ENCODE measurements at regions not wholly inside any gene's neighbourhood (a gene's known extent, or its start where the extent isn't known, plus 50 kb on each side); places are given as distances from the start of the nearest gene placed in this dataset.

GRCh38 chr4:11730545-11730944, 301.9 kb upstream of the HS3ST1 start:
- Histone ChIP-seq H3K27me3 (ENCODE audit: control insufficient read depth, insufficient read depth, low read length) (no peaks in the 10 kb centered on the region), H3K4me2 (ENCODE audit: low read length) (no peak overlapping the region), H3K4me1 (ENCODE audit: control insufficient read depth, insufficient read depth, low read length) (no peaks in the 10 kb centered on the region), H3K9ac (ENCODE audit: low read depth, low read length) (no peak overlapping the region), H3K36me3 (ENCODE audit: insufficient read depth, low read length) (no peaks in the 10 kb centered on the region), H3K9me3 (replicated peaks; ENCODE audit: low read length) (no peaks in the 10 kb centered on the region), H3K4me3 (ENCODE audit: low read length) (no peak overlapping the region)

- Histone ChIP-seq H3K4me3 (ENCODE audit: low read length) (no peak overlapping the region), H3K27me3 (ENCODE audit: control insufficient read depth, insufficient read depth, low read length) (no peaks in the 10 kb centered on the region), H3K4me2 (ENCODE audit: low read length) (no peak overlapping the region), H3K36me3 (ENCODE audit: insufficient read depth, low read length) (no peaks in the 10 kb centered on the region), H3K4me1 (ENCODE audit: control insufficient read depth, insufficient read depth, low read length) (peaks cover under 1% of the 10 kb centered on the region), H3K9me3 (replicated peaks; ENCODE audit: low read length) (no peaks in the 10 kb centered on the region), H3K9ac (ENCODE audit: low read depth, low read length) (no peak overlapping the region)
Measured at GRCh38 chr4:11729548-11729947, 300.9 kb upstream of the HS3ST1 start.

- H3K4me1 ChIP-seq (ENCODE audit: control insufficient read depth, insufficient read depth, low read length): peaks cover 6% of the 10 kb centered on the region
Measured at GRCh38 chr4:11727903-11728564, 299.3 kb upstream of the HS3ST1 start.

GRCh38 chr4:11724731-11725130, 296.0 kb upstream of the HS3ST1 start:
- H3K9ac ChIP-seq (ENCODE audit: low read depth, low read length): no peak overlapping the region
- no peak overlapping the region for H3K4me2 ChIP-seq (ENCODE audit: low read length)
- H3K36me3 ChIP-seq (ENCODE audit: insufficient read depth, low read length): no peaks in the 10 kb centered on the region
- H3K4me3 ChIP-seq (ENCODE audit: low read length): no peak overlapping the region
- H3K27me3 ChIP-seq (ENCODE audit: control insufficient read depth, insufficient read depth, low read length): no peaks in the 10 kb centered on the region
- no peaks in the 10 kb centered on the region for H3K9me3 ChIP-seq (replicated peaks; ENCODE audit: low read length)
- H3K4me1 ChIP-seq (ENCODE audit: control insufficient read depth, insufficient read depth, low read length): peaks cover 6% of the 10 kb centered on the region

More at GRCh38 chr4:11727903-11728564, 299.3 kb upstream of the HS3ST1 start:
- no peaks in the 10 kb centered on the region for H3K36me3 ChIP-seq (ENCODE audit: insufficient read depth, low read length)
- no peak overlapping the region for H3K4me3 ChIP-seq (ENCODE audit: low read length)
- no peaks in the 10 kb centered on the region for H3K27me3 ChIP-seq (ENCODE audit: control insufficient read depth, insufficient read depth, low read length)
- H3K4me2 ChIP-seq (ENCODE audit: low read length): no peak overlapping the region
- H3K9ac ChIP-seq (ENCODE audit: low read depth, low read length): no peak overlapping the region
- no peaks in the 10 kb centered on the region for H3K9me3 ChIP-seq (replicated peaks; ENCODE audit: low read length)

DNA sequence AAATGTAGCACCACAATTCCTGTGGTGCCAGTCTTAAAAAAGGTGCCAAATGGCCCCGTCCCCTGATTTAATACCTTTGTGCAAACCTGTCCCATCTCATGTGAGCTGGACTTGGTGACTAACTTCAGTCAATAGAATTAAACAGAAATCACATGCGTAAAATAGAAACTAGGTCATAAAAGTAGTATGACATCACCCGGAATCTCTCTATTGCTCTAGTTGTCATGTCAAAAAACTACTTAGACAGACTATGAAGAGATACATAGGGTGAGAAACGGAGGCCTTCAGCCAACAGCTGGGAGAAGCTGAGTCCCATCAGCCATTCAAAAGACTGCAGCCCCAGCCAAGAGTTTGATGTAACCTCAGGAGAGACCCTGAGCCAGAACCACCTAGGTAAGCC, 293.5 kb upstream of the HS3ST1 start:
- H3K27me3 ChIP-seq (ENCODE audit: control insufficient read depth, insufficient read depth, low read length): no peaks in the 10 kb centered on the region
- peaks cover 6% of the 10 kb centered on the region for H3K4me1 ChIP-seq (ENCODE audit: control insufficient read depth, insufficient read depth, low read length)
- no peak overlapping the region for H3K9ac ChIP-seq (ENCODE audit: low read depth, low read length)
- H3K36me3 ChIP-seq (ENCODE audit: insufficient read depth, low read length): no peaks in the 10 kb centered on the region
- no peak overlapping the region for H3K4me2 ChIP-seq (ENCODE audit: low read length)
- no peak overlapping the region for H3K4me3 ChIP-seq (ENCODE audit: low read length)
- no peaks in the 10 kb centered on the region for H3K9me3 ChIP-seq (replicated peaks; ENCODE audit: low read length)

GRCh38 chr4:11720292-11720691, 291.6 kb upstream of the HS3ST1 start:
- Histone ChIP-seq H3K4me1 (ENCODE audit: control insufficient read depth, insufficient read depth, low read length) (peaks cover 6% of the 10 kb centered on the region), H3K4me3 (ENCODE audit: low read length) (no peak overlapping the region), H3K9ac (ENCODE audit: low read depth, low read length) (no peak overlapping the region), H3K36me3 (ENCODE audit: insufficient read depth, low read length) (no peaks in the 10 kb centered on the region), H3K4me2 (ENCODE audit: low read length) (no peak overlapping the region), H3K9me3 (replicated peaks; ENCODE audit: low read length) (no peaks in the 10 kb centered on the region), H3K27me3 (ENCODE audit: control insufficient read depth, insufficient read depth, low read length) (no peaks in the 10 kb centered on the region)

DNA sequence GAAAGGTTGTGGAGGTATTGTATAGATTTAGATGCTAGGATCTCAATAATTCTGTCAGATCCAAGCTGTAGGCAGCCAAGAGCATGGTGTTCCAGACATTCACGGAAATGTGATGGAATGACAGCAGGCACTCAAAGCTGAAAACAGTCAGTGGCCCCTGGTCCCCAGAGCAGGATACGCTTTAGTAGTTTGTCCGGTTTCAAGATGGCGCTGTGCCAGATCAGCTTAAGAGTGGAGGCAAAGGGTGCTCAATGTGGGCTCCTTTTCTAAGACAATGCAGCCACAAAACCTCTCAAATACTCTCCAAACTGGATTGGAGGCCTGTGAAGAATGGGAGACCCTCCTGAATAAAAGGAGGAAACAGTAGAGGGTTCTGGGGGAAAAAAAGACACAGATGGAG, 291.2 kb upstream of the HS3ST1 start:
- Histone ChIP-seq H3K27me3 (ENCODE audit: control insufficient read depth, insufficient read depth, low read length) (no peaks in the 10 kb centered on the region), H3K36me3 (ENCODE audit: insufficient read depth, low read length) (no peaks in the 10 kb centered on the region), H3K9ac (ENCODE audit: low read depth, low read length) (no peak overlapping the region), H3K9me3 (replicated peaks; ENCODE audit: low read length) (no peaks in the 10 kb centered on the region), H3K4me3 (ENCODE audit: low read length) (no peak overlapping the region), H3K4me2 (ENCODE audit: low read length) (no peak overlapping the region), H3K4me1 (ENCODE audit: control insufficient read depth, insufficient read depth, low read length) (peaks cover 6% of the 10 kb centered on the region)

GRCh38 chr4:11715753-11716521, 287.2 kb upstream of the HS3ST1 start:
- H3K9me3 ChIP-seq (replicated peaks; ENCODE audit: low read length): no peaks in the 10 kb centered on the region
- H3K4me3 ChIP-seq (ENCODE audit: low read length): no peak overlapping the region
- H3K9ac ChIP-seq (ENCODE audit: low read depth, low read length): no peak overlapping the region

DNA sequence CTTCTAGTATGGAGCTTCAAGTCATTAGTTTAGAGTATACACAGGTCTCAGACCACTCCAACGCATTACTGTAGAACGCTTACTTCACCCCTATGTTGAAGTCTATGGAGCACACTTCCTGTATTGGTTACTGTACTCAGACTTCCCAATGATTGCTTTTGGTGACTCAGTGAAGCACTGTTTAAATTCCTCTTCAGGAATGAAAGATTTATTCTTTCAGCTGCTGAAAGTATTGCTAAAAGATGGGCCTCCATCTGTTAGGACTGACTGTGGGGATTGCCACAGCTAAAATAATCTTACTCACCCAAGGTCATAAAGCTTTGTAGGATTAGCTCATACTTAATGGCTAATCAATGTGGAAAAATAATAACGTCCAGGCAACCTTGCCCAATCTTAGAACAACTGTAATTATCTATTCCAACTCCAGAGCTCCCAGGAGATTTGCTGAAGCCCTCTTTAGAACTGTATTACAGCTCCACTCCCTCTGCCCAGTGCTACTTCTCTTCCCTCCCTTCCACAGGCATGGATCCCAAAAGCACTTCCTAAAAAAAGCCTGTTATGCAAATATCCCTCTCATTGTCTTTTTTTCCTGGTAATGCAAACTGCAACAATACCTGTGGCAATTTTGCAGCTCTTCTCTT, 281.9 kb upstream of the HS3ST1 start:
- Histone ChIP-seq H3K4me1 (ENCODE audit: control insufficient read depth, insufficient read depth, low read length) (peaks cover 8% of the 10 kb centered on the region), H3K36me3 (ENCODE audit: insufficient read depth, low read length) (no peaks in the 10 kb centered on the region), H3K27me3 (ENCODE audit: control insufficient read depth, insufficient read depth, low read length) (no peaks in the 10 kb centered on the region), H3K4me2 (ENCODE audit: low read length) (no peak overlapping the region), H3K9me3 (replicated peaks; ENCODE audit: low read length) (no peaks in the 10 kb centered on the region), H3K9ac (ENCODE audit: low read depth, low read length) (no peak overlapping the region), H3K4me3 (ENCODE audit: low read length) (no peak overlapping the region)

More at GRCh38 chr4:11715753-11716521, 287.2 kb upstream of the HS3ST1 start:
- Histone ChIP-seq H3K4me2 (ENCODE audit: low read length) (no peak overlapping the region), H3K4me1 (ENCODE audit: control insufficient read depth, insufficient read depth, low read length) (peaks cover 5% of the 10 kb centered on the region), H3K36me3 (ENCODE audit: insufficient read depth, low read length) (no peaks in the 10 kb centered on the region), H3K27me3 (ENCODE audit: control insufficient read depth, insufficient read depth, low read length) (no peaks in the 10 kb centered on the region)

DNA sequence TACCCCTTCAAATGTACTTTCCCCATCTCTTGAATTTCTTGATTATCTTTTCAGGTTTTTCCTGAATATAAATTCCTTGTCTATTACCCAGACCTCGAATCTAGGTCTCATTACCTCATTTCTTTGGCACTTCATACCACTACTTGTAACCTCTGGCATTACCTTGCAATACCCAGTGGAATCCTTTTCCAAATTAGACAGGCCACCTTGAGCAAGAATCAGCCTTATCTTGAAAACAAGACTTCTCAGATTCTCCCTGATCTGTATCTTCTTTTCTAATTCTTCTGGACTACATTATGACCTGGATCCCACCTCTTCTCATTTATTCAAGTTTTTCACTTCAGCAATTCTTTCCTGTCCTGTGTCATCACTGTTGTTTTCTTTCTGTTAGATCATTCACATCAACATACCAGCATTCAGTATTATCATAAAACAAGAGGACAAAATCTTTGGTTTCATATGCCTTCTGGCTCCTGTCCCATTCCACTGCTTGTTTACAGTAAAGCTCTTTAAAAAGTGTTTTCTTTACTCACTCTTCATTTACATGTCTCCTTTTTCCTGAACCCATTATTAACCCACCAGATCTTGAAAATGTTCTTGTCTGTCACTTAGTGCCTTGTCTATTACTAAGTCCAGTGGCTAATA, 275.6 kb upstream of the HS3ST1 start:
- H3K4me3 ChIP-seq (ENCODE audit: low read length): no peak overlapping the region
- H3K27me3 ChIP-seq (ENCODE audit: control insufficient read depth, insufficient read depth, low read length): no peaks in the 10 kb centered on the region
- H3K9me3 ChIP-seq (replicated peaks; ENCODE audit: low read length): no peaks in the 10 kb centered on the region
- H3K4me1 ChIP-seq (ENCODE audit: control insufficient read depth, insufficient read depth, low read length): peaks cover 27% of the 10 kb centered on the region
- H3K4me2 ChIP-seq (ENCODE audit: low read length): no peak overlapping the region
- no peak overlapping the region for H3K9ac ChIP-seq (ENCODE audit: low read depth, low read length)
- H3K36me3 ChIP-seq (ENCODE audit: insufficient read depth, low read length): no peaks in the 10 kb centered on the region

- Histone ChIP-seq H3K36me3 (ENCODE audit: insufficient read depth, low read length) (no peaks in the 10 kb centered on the region), H3K4me3 (ENCODE audit: low read length) (no peak overlapping the region), H3K9me3 (replicated peaks; ENCODE audit: low read length) (no peaks in the 10 kb centered on the region), H3K9ac (ENCODE audit: low read depth, low read length) (no peak overlapping the region), H3K4me2 (ENCODE audit: low read length) (no peak overlapping the region), H3K27me3 (ENCODE audit: control insufficient read depth, insufficient read depth, low read length) (no peaks in the 10 kb centered on the region), H3K4me1 (ENCODE audit: control insufficient read depth, insufficient read depth, low read length) (peaks cover 39% of the 10 kb centered on the region)
Measured at GRCh38 chr4:11702886-11703557, 274.3 kb upstream of the HS3ST1 start.
